Raji (cell line): ENCODE measurements at regions not wholly inside any gene's neighbourhood (a gene's known extent, or its start where the extent isn't known, plus 50 kb on each side); places are given as distances from the start of the nearest gene placed in this dataset.
A peak's percentile ranks its signal among the peaks of the same experiment; 100 is the strongest.

Experiments
- POLR2A ChIP-seq: IDR thresholded peaks from 2 replicates; pipeline ENCODE4 v1.6.1; 2011; ENCODE audit warnings: low read depth, low read length, control low read depth; ENCODE audit not compliant: insufficient read depth

DNA sequence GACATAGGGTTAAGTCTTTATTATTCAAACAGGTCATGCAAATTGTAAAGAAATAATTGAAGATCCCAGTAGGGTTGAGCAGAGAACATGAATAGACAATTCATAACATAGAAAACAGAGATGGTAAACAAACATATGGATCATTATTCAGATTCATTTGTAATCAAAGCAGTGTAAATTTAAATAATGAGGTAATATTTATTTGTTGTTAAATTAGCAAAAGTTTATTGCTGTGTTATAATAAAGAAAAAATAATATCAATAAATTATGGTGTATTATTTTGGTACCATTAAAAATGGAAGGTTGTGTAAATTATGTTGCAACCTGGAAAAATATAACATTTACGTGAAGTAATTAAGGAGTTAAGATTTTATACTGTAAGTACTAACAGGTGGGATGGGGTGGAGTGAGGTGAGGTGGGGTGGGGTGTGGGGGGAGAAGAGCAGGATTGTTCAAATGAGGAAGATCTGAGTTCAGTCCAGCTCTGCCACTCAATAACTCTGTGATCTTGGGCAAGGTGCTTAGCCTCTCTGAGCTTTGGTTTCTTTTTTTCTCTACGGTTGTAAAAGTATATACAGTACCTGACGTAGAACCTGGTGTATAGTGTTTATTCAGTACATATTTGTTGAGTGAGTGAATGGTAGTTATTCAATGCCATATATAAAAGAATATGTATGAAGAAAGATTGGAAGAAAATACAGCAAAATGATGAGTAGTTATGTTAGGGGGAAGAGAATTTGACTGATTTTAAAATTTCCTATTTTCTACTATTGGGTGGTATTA lies 140.3 kb upstream of the KIF26B start:
- no peak for TF ChIP-seq POLR2A

DNA sequence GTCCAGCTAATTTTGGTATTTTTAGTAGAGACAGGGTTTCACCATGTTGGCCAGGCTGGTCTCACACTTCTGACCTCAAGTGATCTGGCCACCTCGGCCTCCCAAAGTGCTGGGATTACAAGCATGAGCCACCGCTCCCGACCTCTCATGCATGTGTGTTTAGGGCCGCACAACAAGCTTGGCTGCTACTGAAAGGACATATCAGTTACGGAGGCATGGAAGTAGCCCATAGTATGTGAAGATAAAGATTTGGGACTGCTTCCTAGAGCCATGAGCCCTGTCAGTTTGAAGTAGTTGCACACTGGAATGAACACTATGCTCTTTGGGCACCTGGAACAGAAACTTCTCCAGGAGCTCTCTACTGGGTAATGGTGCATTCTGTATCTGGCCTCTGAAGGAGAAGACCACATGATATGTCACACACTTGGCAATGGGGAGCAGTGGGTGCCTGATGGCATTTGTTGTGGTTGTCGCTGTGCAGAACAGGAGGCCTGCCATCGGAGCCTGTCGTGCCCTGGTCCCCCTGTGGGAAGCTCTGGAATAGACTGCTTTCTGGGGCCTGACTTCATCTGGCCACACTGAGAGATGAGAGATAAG lies 144.7 kb upstream of the KIF26B start:
- no peak for TF ChIP-seq POLR2A

DNA sequence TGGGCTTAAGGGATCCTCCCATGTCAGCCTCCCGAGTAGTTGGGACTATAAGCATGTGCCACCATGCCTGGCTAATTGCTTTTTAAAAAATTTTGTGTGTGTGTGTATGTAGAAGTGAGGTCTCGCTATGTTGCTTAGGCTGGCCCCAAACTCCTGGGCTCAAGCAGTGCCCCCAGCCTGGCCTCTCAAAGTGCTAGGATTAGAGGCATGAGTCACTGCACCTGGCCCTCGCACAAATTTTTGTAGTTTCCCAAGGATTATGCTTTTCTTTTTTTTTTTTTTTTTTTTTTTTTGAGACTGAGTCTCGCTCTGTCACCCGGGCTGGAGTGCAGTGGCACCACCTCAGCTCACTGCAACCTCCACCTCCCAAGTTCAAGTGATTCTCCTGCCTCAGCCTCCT lies 144.4 kb upstream of the HNRNPU start:
- TF ChIP-seq POLR2A, result no peak

DNA sequence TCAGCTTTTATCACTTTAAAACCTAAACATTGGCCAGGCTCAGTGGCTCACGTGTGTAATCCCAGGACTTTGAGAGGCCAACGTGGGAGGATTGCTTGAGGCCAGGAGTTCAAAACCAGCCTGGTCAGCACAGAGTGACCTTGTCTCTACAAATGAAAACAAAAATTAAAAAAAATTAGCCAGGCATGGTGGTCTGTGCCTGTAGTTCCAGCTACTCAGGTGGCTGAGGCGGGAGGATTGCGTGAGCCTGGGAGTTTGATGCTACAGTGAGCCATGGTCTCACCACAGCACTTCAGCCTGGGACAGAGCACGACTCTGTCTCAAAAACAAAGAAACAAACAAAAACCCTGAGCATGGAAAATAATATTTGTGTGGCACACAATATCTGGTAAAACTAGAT lies 143.5 kb upstream of the HNRNPU start:
- TF ChIP-seq POLR2A, result no peak

DNA sequence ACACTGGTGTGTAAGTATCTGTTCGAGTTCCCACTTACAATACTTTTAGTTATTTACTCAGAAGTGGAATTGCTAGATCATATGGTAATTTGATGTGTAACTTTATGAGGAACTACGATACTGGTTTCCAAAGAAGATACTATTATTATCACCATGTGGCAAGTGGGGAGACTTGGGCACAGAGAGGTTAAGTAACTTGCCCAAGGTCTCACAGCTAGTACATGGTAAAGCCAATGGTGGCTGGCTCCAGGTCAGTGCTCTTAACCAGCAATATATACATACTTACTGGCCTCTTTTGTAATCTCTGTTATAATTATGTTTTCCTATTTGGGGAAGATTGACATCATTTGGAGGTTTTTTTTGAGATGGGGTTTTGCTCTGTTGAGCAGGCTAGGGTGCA lies 138.9 kb upstream of the HNRNPU start:
- TF ChIP-seq POLR2A, result no peak

DNA sequence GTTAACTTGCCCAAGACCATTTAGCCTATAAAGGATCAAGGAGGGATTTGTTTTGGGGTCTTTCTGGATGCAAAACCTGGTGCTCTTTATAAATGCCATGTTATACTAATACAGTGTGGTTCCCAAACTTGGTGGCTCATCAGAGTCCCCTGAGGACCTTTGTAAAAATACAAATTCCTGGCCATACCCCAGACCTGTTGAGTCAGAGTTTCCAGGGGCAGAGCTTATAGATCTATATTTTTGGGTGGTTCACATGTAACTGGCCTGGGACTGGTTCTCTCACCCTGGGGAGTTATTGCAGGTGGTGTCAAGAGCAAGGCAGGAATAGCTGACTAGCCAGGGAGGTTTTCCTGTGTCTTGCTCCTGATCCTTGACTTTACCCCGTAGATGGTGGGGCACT lies 136.9 kb upstream of the HNRNPU start:
- TF ChIP-seq POLR2A, result no peak

DNA sequence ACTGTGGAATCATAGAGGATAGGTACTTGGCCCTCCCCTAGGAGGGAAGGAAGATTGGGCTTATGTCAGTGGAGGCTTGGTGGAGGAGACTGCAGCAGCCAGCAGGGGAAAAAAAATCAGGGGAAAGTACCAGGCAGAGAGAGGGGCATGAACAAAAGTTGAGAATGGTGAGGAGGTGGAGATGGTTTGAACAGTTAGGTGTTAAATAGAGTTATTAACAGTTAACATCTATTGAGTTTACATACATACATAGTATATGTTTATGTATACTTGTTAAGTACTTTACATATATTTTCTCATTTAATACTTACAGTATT lies 136.5 kb upstream of the HNRNPU start:
- 0 out of 2 replicates have a peak, but pooled peaks have one; percentile 2 for TF ChIP-seq POLR2A

DNA sequence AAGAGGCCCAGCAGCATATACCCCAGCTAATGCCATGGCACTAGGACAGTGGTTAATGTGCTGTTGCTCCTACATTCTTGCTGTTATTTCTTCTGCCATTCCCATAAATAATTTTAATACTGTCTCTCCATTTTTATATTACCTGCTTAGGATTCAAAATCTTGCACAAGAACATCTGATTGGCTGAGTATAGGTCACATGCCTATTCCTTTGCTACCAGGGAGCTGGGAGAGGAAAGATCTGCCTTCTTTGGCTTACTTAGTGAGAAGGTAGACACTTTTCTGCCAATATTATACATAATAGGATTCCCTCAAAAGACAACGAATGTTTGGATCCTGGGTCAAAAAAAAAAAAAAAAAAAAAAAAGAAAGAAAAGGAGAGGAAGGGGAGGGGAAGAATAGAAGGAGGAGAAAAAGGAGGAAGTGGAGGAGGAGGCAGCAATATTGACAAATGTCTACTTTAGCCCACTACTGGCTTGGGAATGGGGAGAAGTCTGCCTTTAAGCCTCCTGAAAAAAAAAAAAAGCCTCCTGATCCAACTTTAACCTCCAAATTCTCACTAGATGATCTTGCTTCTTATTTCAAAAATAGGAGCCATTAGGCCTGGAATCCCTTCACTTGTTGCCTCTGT lies 134.5 kb upstream of the HNRNPU start:
- no peak for TF ChIP-seq POLR2A

DNA sequence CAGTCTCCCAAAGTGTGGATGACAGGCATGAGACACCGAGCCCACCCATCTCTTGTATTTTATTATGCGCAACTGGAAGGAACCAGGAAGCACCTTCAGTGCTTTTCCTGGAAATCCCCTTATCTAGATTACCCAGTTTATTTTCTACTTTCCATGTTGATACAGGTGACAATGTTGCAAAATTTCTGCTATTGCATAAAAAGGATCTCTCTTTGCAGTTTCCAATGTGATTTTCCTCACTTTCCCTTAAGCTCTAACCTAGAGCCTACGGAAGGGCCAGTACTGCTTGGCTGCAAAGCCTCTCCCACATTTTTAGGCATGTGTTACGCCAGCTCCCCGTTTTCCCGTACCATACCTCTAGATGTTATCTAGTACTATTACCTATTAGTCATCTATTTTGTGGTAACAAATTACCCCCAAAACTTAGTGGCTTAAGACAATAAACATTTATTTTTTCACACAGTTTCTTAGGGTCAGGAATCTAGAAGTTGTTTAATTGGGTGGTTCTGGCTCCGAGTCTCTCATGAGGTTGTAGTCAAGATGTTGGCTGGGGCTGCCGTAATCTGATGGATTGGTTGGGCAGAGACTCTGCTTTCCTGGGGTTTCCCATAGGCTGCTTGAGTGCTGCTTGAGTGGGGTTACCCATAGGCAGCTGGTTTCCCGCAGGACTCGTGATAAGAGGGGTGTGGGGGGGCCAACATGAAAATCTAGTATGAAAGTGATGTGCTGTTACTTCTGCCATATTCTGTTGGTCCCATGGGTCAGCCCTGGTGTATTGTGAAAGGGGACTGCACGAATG lies 131.5 kb upstream of the HNRNPU start:
- no peak for TF ChIP-seq POLR2A

DNA sequence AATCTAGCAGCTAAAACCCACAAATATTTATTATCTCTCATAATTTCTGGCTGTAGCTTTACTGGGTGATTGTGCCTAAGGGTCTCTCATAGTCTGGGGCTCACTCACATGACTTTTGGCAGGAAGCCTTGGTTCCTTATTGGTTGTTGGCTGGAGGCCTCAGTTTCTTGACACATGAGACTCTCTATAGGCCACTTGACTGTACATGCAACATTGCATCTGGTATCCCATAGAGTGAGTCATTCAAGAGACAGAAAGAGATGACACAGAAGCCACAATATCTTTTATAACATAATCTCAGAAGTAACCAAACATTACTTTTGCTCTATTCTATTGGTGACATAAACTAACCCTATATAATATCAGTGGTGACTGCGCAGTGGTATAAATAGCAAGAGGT lies 128.5 kb upstream of the HNRNPU start:
- no peak for TF ChIP-seq POLR2A

DNA sequence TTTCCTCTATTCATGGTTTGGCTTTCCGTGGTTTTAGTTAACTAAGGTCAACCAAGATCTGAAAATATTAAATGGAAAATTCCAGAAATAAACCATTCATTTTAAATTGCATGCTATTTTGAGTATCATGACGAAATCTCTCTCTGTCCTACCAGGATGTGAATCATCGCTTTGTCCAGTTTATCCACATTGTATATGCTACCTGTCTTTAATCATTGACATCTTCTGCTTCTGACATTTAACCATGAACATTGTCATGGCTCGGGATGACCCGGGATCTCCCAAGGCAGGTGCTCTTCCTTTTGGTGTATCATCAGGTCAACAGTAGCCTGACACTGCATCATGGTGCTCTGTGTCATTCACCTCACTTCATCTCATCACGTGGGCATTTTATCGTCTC lies 125.5 kb upstream of the HNRNPU start:
- no peak for TF ChIP-seq POLR2A

DNA sequence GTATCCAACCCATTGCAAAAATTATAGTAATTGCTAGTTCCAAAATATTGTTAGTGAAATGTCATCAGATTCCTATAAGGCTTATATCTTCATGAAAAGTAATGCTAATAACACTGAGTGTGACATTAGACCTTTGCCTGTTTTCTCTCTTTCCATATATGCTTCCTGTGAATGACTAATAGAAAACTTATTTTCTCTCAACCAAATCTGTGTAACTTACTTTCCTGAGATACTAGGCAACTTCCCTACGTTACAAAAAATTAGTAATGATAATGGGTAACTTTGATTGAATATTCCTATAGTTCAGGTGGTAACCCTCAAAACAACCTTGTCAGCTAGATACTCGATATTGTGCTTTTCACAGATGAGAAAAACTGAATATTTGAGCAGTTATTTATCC lies 124.2 kb upstream of the HNRNPU start:
- no peak for TF ChIP-seq POLR2A

DNA sequence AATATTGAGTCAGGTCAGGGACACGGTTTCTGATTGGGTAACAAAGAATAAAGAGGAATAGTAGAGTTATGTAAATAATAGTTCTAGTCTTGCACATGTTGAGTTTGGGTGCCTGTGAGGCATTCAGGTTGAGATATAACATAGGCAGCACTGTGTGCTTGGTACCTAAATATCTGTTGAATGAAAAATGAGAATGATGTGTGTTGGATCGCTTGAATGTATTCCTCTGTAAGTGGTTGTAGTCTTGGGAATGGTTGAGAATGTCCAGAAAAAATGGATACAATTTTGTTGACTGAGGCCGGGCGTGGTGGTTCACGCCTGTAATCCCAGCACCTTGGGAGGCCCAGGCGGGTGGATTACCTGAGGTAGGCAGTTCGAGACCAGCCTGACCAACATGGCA lies 116.3 kb upstream of the HNRNPU start:
- TF ChIP-seq POLR2A, result no peak

DNA sequence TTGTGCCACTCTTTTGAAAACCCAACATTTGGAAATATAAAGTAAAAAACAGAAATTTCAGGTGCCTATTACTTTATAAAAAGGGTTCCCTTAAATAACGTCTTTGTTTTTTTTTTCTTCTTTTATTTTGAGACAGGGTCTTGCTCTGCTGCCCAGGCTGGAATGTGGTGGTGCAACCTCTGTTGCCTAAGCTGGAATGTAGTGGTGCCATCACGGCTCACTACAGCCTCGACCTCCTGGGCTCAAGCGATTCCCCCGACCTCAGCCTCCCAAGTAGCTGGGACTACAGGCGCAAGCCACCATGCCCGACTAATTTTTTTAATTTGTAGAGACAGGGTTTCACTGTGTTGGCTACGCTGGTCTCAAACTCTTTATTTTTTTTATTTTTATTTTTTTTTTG lies 110.2 kb upstream of the HNRNPU start:
- no peak for TF ChIP-seq POLR2A

DNA sequence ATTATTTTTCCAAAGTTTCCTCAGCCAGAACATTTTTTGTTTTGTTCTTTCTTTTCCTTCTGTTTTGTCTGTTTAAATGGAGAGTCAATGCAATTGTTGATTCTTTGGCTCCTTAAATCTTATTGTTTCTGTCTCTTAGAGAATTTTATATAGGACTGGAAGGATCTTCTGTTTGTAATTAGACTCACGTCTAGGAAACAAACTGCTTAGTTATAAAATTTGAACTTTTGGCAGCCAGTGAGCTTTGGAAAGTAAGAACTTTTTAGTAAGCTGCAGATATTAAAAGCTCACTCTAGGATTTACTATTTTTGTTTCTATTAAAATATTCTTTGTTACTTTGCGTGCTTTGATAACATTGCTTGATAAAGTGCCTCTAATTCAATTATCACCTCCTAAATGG lies 109.8 kb upstream of the HNRNPU start:
- no peak for TF ChIP-seq POLR2A

DNA sequence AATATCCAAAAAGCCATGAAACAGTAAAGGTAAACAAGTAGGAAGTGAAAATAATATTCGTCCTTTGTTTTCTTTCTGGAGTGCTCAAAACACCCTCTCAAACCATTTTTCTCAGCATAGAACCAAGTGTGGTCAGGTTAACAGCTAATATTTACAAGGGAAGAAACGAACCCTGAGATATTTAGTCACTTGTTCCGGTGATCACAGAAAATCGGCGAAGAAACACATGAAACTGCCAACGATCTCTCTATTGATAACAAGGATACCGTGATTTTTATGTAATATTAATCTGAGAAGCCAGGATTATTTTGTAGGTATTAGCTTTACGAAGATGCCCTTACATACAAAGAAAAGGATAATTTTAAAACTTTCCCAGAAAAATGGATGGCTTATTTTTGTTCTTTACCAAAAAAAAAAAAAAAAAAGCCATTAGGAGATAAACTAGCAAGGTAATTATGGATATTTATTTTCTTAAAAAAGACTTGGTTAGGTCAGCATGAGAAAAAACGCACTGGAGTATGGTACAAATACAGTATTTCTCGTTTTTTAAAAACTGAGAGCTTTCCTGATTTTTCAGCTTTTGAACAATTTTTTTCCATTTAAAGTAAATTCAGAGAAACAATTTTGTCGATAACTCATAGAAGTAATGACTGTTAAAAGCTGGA lies 107.3 kb upstream of the HNRNPU start:
- TF ChIP-seq POLR2A, result no peak
